ENCODE measurements at regions not wholly inside any gene's neighbourhood (a gene's known extent, or its start where the extent isn't known, plus 50 kb on each side); places are given as distances from the start of the nearest gene placed in this dataset.
"Not testable (repeated sequence)": the region's sequence is repeated elsewhere in the genome, so short reads cannot be mapped to it uniquely, and the experiment has no call there.

DNA sequence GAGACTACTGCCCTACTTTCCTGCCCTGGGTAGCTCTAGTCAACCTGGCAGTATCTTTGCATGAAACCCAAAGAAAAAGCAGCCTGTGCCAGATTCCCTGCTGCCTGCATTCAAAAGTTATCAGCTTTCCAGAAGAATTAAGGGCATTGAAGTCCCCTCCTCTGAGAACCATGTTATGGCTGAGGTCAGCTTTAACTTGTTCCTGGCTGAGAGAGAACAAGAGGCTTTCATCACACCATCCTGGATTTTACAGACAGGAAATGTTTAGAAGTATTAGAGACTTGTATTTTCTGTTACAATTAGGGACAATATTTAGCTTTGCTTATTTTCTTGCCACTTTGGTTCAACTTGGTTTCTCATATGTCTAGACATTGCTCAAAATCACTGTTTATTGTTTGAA, 238.8 kb downstream of the ARL4A start:
- TF ChIP-seq, protein P1, sequence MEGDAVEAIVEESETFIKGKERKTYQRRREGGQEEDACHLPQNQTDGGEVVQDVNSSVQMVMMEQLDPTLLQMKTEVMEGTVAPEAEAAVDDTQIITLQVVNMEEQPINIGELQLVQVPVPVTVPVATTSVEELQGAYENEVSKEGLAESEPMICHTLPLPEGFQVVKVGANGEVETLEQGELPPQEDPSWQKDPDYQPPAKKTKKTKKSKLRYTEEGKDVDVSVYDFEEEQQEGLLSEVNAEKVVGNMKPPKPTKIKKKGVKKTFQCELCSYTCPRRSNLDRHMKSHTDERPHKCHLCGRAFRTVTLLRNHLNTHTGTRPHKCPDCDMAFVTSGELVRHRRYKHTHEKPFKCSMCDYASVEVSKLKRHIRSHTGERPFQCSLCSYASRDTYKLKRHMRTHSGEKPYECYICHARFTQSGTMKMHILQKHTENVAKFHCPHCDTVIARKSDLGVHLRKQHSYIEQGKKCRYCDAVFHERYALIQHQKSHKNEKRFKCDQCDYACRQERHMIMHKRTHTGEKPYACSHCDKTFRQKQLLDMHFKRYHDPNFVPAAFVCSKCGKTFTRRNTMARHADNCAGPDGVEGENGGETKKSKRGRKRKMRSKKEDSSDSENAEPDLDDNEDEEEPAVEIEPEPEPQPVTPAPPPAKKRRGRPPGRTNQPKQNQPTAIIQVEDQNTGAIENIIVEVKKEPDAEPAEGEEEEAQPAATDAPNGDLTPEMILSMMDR (IDR thresholded peaks at IDR 0.05), result no peak
- ATAC-seq (ENCODE audit: low read depth) (no peak), DNase-seq (no peak)
- Mint-ChIP-seq H3K27me3 (peaks cover 2% of the 10 kb centered on the region), H3K36me3 (ENCODE audit: low read depth) (no peaks in the 10 kb centered on the region), H3K27ac (no peak overlapping the region), H3K9me3 (no peaks in the 10 kb centered on the region), H3K4me1 (no peaks in the 10 kb centered on the region), H3K4me3 (no peak overlapping the region)
- ChIA-PET POLR2A (no interaction called here), CTCF (no interaction called here)
- intact Hi-C loops (cut with micrococcal nuclease), result no loop called here

DNA sequence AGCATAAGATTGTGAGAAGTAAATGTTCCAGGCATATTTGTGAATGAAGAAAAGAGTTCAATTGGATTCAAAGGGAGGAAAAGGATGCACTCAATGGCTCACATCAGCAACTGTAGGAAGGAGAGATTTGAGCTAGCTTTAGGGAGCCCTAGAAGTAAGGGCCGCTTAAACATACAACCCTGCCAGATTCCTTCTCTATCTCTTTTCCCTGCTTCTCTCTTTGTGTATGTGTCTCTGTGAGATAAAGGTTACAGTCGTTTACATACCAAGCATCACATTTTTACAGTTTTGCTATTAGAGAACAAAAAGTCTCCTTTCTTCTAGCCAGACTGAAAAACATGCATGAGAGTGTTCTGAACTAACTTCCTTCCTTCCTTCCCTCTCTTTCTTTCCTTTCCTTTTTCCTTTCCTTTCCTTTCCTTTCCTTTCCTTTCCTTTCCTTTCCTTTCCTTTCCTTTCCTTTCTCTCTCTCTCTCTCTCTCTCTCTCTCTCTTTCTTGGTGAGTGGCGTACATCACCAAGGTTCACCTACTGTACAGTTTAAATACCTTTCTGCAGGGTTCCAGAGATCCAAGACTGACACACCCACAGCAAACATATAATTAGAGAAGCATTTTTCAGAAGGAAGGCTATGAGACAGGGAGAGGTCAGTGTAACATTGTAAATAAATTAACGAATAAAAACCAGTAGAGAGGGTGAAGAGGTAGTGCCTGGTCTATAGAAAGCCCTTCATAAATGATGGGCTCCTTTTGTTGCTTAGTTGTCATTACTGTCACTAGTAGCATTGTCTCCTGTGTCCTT, 240.4 kb downstream of the ARL4A start:
- Mint-ChIP-seq H3K9me3 (no peaks in the 10 kb centered on the region), H3K27ac (no peak overlapping the region), H3K4me1 (no peaks in the 10 kb centered on the region), H3K27me3 (peaks cover 2% of the 10 kb centered on the region), H3K4me3 (no peak overlapping the region), H3K36me3 (ENCODE audit: low read depth) (no peaks in the 10 kb centered on the region)
- DNase-seq (no peak), ATAC-seq (ENCODE audit: low read depth) (no peak)
- TF ChIP-seq, protein P1 (IDR thresholded peaks at IDR 0.05), result no peak
- ChIA-PET POLR2A (no interaction called here), CTCF (no interaction called here)
- intact Hi-C loops (cut with micrococcal nuclease), result no loop called here

DNA sequence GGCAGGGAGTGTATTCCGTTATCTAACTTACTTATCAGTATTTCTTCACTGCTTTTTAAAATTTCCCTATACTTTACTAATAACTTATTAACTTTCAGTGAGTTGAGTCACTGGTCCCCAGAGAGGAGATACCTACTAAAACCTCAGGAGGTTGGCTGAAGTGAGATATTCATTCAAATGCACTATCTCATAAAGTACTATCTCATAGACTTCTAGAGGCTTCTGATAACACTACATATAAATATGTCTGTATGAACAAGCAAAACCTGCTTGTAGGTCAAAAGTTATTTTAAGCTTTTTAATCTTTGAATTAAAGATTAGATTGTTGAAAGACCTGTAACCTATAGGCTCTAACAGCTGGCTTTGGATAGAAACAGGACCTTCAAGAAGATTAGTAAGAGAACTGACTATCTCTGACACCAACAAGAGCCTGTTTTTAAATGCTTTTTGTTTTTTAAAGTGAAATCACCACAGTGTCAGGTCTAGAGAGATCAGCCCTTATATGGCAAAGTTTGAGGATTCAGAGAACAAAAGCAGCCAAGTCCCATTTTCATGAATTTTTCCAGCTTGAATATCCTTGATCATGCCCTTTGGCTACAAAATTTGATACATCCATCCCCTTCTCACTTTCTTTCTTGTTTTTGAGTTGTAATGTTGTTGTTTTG, 242.2 kb downstream of the ARL4A start:
- Mint-ChIP-seq H3K4me1 (no peaks in the 10 kb centered on the region), H3K27ac (no peak overlapping the region), H3K9me3 (no peaks in the 10 kb centered on the region), H3K4me3 (no peak overlapping the region), H3K36me3 (ENCODE audit: low read depth) (no peaks in the 10 kb centered on the region), H3K27me3 (peaks cover 2% of the 10 kb centered on the region)
- ATAC-seq (ENCODE audit: low read depth), result no peak
- TF ChIP-seq, protein P1 (IDR thresholded peaks at IDR 0.05), result no peak
- intact Hi-C loops (cut with micrococcal nuclease), result no loop called here
- ChIA-PET CTCF (no interaction called here), POLR2A (no interaction called here)
- DNase-seq, result no peak

DNA sequence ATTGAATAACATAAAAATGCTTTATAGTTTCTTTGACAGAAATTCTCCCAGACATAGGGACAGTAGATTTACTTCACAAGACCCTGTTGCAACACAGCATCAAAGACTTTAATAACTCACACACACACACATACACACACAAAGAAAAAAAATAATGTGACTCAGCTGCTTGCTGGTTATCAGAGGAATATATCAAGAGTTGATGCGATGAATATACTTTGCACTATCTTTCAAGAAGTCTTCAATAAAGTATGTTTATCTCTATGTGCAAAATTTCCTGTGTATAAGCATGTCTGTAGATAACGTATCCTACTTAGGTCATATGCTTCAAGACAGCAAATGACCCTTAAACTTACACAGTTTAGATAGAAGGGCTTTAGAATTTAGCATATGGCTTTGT, 243.1 kb downstream of the ARL4A start:
- TF ChIP-seq, protein P1 (IDR thresholded peaks at IDR 0.05), result no peak
- intact Hi-C loops (cut with micrococcal nuclease), result no loop called here
- no peak overlapping the region for H3K27ac Mint-ChIP-seq
- CTCF ChIA-PET, result no interaction called here
- ATAC-seq (ENCODE audit: low read depth) (no peak), DNase-seq (no peak)
- no peaks in the 10 kb centered on the region for H3K4me1 Mint-ChIP-seq
- POLR2A ChIA-PET, result no interaction called here
- H3K27me3 Mint-ChIP-seq, result peaks cover 2% of the 10 kb centered on the region
- no peak overlapping the region for H3K4me3 Mint-ChIP-seq
- H3K9me3 Mint-ChIP-seq, result no peaks in the 10 kb centered on the region
- no peaks in the 10 kb centered on the region for H3K36me3 Mint-ChIP-seq (ENCODE audit: low read depth)

DNA sequence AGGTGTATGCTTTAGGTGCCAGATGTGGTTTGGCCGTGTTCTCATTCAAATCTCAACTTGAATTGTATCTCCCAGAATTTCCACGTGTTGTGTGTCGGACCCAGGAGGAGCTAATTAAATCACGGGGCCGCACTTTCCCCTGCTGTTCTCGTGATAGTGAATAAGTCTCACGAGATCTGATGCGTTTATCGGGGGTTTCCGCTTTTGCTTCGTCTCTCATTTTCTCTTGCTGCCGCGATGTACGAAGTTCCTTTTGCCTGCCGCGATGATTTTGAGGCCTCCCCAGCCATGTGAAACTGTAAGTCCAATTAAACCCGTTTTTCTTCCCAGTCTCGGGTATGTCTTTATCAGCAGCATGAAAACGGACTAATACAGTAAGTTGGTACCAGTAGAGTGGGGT, 244.0 kb downstream of the ARL4A start:
- H3K36me3 Mint-ChIP-seq (ENCODE audit: low read depth); H3K27ac Mint-ChIP-seq; CTCF ChIA-PET; intact Hi-C loops (cut with micrococcal nuclease); H3K4me1 Mint-ChIP-seq; H3K9me3 Mint-ChIP-seq; POLR2A ChIA-PET; DNase-seq; H3K27me3 Mint-ChIP-seq; ATAC-seq (ENCODE audit: low read depth); H3K4me3 Mint-ChIP-seq: not testable (repeated sequence)

Measured in activated B cell treated with CpG ODN at 0.5 μM for 24 hours (primary cell).